OCI-LY1 (cell line): ENCODE measurements at regions not wholly inside any gene's neighbourhood (a gene's known extent, or its start where the extent isn't known, plus 50 kb on each side); places are given as distances from the start of the nearest gene placed in this dataset.
A peak's percentile ranks its signal among the peaks of the same experiment; 100 is the strongest.

Experiments used
- H2AFZ ChIP-seq: fragments of 200-600 bp; sonication (generic), shearing (Covaris generic); 2 replicates; pipeline ENCODE4 v1.6.0; 2014; ENCODE audit warnings: antibody characterized with exemption, mild to moderate bottlenecking, low read length
- H3F3A ChIP-seq: fragments of 200-600 bp; sonication (generic), shearing (Covaris generic); 2 replicates; pipeline ENCODE4 v1.6.0; 2014; ENCODE audit warnings: mild to moderate bottlenecking, antibody characterized with exemption, low read length, moderate library complexity; ENCODE audit not compliant: insufficient read depth
- H3K27ac ChIP-seq: fragments of 200-600 bp; sonication (generic); 2 replicates; pipeline ENCODE4 v1.5.1; 2014; ENCODE audit warnings: low read length, mixed run types, mild to moderate bottlenecking, low read depth; ENCODE audit not compliant: poor library complexity, severe bottlenecking
- H3K27me3 ChIP-seq: fragments of 200-600 bp; sonication (generic); 2 replicates; pipeline ENCODE4 v1.6.0; 2014; ENCODE audit warnings: antibody characterized with exemption, mild to moderate bottlenecking, low read length, moderate library complexity; ENCODE audit not compliant: insufficient read depth
- H3K36me3 ChIP-seq: fragments of 200-600 bp; sonication (generic); 2 replicates; pipeline ENCODE4 v1.6.1; 2014; ENCODE audit warnings: mild to moderate bottlenecking, antibody characterized with exemption, low read length, moderate library complexity, mixed read lengths; ENCODE audit not compliant: insufficient read depth
- H3K4me1 ChIP-seq: fragments of 200-600 bp; sonication (generic); 2 replicates; pipeline ENCODE4 v1.5.1; 2014; ENCODE audit warnings: mild to moderate bottlenecking, low read length, moderate library complexity; ENCODE audit not compliant: insufficient read depth, severe bottlenecking
- H3K4me2 ChIP-seq: fragments of 200-600 bp; sonication (generic), shearing (Covaris generic); 2 replicates; pipeline ENCODE4 v1.6.1; 2014; ENCODE audit warnings: low read length
- H3K4me3 ChIP-seq: fragments of 200-600 bp; sonication (generic); 2 replicates; pipeline ENCODE4 v1.5.1; 2014; ENCODE audit warnings: low read length, low read depth, mild to moderate bottlenecking, mixed read lengths; ENCODE audit not compliant: poor library complexity, severe bottlenecking
- H3K79me2 ChIP-seq: fragments of 200-600 bp; shearing (Covaris generic); 2 replicates; pipeline ENCODE4 v1.6.1; 2016; ENCODE audit warnings: mixed run types, low read length, mixed read lengths; ENCODE audit not compliant: insufficient read depth
- H3K9ac ChIP-seq: fragments of 200-600 bp; sonication (generic), shearing (Covaris generic); 2 replicates; pipeline ENCODE4 v1.6.1; 2014; ENCODE audit warnings: mild to moderate bottlenecking, low read length, mixed read lengths
- H3K9me2 ChIP-seq: fragments of 200-600 bp; sonication (generic), shearing (Covaris generic); 2 replicates; pipeline ENCODE4 v1.6.1; 2014; ENCODE audit warnings: low read depth, mild to moderate bottlenecking, low read length, mixed read lengths
- H3K9me3 ChIP-seq: fragments of 200-600 bp; shearing (Covaris generic); 2 replicates; pipeline ENCODE4 v1.6.1; 2014; ENCODE audit warnings: low read length, mixed read lengths
- H4K20me1 ChIP-seq: fragments of 200-600 bp; sonication (generic), shearing (Covaris generic); 2 replicates; pipeline ENCODE4 v1.6.0; 2016; ENCODE audit warnings: mild to moderate bottlenecking, low read length; ENCODE audit not compliant: insufficient read depth
- CTCF ChIP-seq: fragments of 200-600 bp; sonication (generic), shearing (Covaris generic); IDR thresholded peaks from 2 replicates; pipeline ENCODE4 v1.5.1; 2017; ENCODE audit warnings: mild to moderate bottlenecking, antibody characterized with exemption, low read length, moderate library complexity, mixed read lengths
- EZH2 ChIP-seq: fragments of 200-600 bp; sonication (generic), shearing (Covaris generic); IDR thresholded peaks from 2 replicates; pipeline ENCODE4 v1.8.0; 2017; ENCODE audit warnings: borderline replicate concordance, mixed run types, mild to moderate bottlenecking, antibody characterized with exemption, low read length, moderate library complexity, mixed read lengths

DNA sequence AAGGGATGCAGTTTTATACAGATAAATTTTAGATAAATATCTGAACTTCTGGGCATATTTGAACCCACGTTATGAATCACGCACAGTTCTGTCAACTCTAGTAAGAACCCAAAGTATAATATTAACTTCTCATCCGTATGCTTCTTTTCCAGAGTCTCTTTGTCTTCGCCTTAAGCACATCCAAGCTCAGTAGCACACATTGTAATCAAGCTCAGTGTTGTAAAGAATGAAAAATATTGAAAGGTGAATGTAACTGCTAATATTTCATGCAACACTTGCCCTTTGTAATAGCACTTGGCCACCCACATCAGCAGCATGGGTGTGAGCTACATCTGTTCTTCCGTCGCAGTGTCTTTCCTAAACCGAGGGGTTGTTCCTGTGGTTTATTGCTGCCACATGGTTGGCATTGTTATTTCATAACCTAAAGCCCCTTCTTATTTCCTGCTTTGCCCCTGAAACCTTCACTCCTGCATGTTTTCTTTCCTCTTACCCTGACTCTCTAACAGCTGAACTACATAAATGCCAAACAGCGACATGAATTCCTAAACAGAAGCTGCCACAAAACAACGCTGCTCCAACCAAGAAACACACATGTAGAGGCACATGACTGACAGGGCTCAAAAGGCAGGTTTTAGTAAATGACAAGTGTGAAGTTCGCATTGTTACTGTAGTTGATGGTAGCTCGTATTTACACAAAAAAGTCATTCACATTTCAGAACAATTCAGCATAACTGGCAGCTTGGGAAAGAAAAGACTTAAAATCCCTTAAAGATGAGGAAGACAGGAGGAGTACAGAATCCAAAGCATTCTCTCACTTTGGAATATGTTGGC lies 190.1 kb upstream of the MEF2C start:
- no peak overlapping the region for H3K4me3 ChIP-seq

GRCh38 chr5:89071941-89072331 lies 189.0 kb upstream of the MEF2C start:
- H3K4me1 ChIP-seq, result peaks cover 17% of the 10 kb centered on the region
- no peaks in the 10 kb centered on the region for H3K9me3 ChIP-seq
- TF ChIP-seq CTCF (no peak), EZH2 (no peak)
- peak overlapping the region; percentile 97 for H2AFZ ChIP-seq
- no peak overlapping the region for H3K4me2 ChIP-seq
- no peak overlapping the region for H3K27ac ChIP-seq
- H3K36me3 ChIP-seq, result no peaks in the 10 kb centered on the region
- no peak overlapping the region for H3K4me3 ChIP-seq
- H3F3A ChIP-seq, result no peaks in the 10 kb centered on the region
- no peaks in the 10 kb centered on the region for H3K9me2 ChIP-seq
- H3K9ac ChIP-seq, result no peak overlapping the region
- H3K79me2 ChIP-seq, result no peaks in the 10 kb centered on the region
- no peaks in the 10 kb centered on the region for H3K27me3 ChIP-seq
- H4K20me1 ChIP-seq, result no peaks in the 10 kb centered on the region

More for the DNA sequence above, 190.1 kb upstream of the MEF2C start:
- no peaks in the 10 kb centered on the region for H3K9me3 ChIP-seq
- H3K4me2 ChIP-seq, result no peak overlapping the region; the same call in 1 of the 2 replicates
- H3K79me2 ChIP-seq, result no peaks in the 10 kb centered on the region
- no peaks in the 10 kb centered on the region for H3K9me2 ChIP-seq
- no peaks in the 10 kb centered on the region for H3K36me3 ChIP-seq
- H3K4me1 ChIP-seq, result peaks cover 17% of the 10 kb centered on the region
- no peak overlapping the region for H3K27ac ChIP-seq
- no peak overlapping the region for H3K9ac ChIP-seq
- no peaks in the 10 kb centered on the region for H4K20me1 ChIP-seq
- H3F3A ChIP-seq, result no peaks in the 10 kb centered on the region
- no peak for TF ChIP-seq CTCF
- TF ChIP-seq EZH2, result no peak
- peak overlapping the region; percentile 39 for H2AFZ ChIP-seq
- no peaks in the 10 kb centered on the region for H3K27me3 ChIP-seq

GRCh38 chr5:89071101-89071940 lies 188.3 kb upstream of the MEF2C start:
- H3K4me2 ChIP-seq, result no peak overlapping the region; the same call in 1 of the 2 replicates
- H3F3A ChIP-seq, result no peaks in the 10 kb centered on the region
- H3K9ac ChIP-seq, result no peak overlapping the region
- H3K9me3 ChIP-seq, result no peaks in the 10 kb centered on the region
- no peak overlapping the region for H3K27ac ChIP-seq
- H3K36me3 ChIP-seq, result no peaks in the 10 kb centered on the region
- peaks cover 17% of the 10 kb centered on the region for H3K4me1 ChIP-seq
- no peaks in the 10 kb centered on the region for H3K27me3 ChIP-seq
- H3K9me2 ChIP-seq, result no peaks in the 10 kb centered on the region
- no peak overlapping the region for H3K4me3 ChIP-seq
- TF ChIP-seq CTCF (no peak), EZH2 (no peak)
- H3K79me2 ChIP-seq, result no peaks in the 10 kb centered on the region
- no peaks in the 10 kb centered on the region for H4K20me1 ChIP-seq
- H2AFZ ChIP-seq, result peak overlapping the region; percentile 97
